Subcutaneous abdominal adipose tissue (tissue), 5 donors: ENCODE measurements at regions not wholly inside any gene's neighbourhood (a gene's known extent, or its start where the extent isn't known, plus 50 kb on each side); places are given as distances from the start of the nearest gene placed in this dataset.

Experiments used
- H3K27ac ChIP-seq: one replicate; pipeline ENCODE4 v1.7.0; 2013; ENCODE audit warnings: low read depth, mild to moderate bottlenecking, inconsistent platforms, low read length, moderate library complexity
- H3K27me3 ChIP-seq, 5 donors: one replicate each; pipeline ENCODE4 v1.7.0; 2013; ENCODE audit warnings: low read length in 5 of 5, inconsistent platforms in 1 of 5; ENCODE audit not compliant: control insufficient read depth in 5 of 5, insufficient read depth in 4 of 5
- H3K36me3 ChIP-seq, 5 donors: one replicate each; pipeline ENCODE4 v1.7.0; 2013; ENCODE audit warnings: low read length in 5 of 5; ENCODE audit not compliant: control insufficient read depth in 5 of 5, insufficient read depth in 5 of 5
- H3K4me1 ChIP-seq, 5 donors: one replicate each; pipeline ENCODE4 v1.7.0; 2013; ENCODE audit warnings: low read length in 5 of 5, mild to moderate bottlenecking in 3 of 5, moderate library complexity in 1 of 5; ENCODE audit not compliant: control insufficient read depth in 5 of 5, insufficient read depth in 5 of 5
- H3K4me3 ChIP-seq, 5 donors: one replicate each; pipeline ENCODE4 v1.7.0; 2013; ENCODE audit warnings: low read length in 5 of 5, low read depth in 1 of 5
- H3K9ac ChIP-seq, 5 donors: one replicate each; pipeline ENCODE4 v1.7.0; 2013; ENCODE audit warnings: low read length in 5 of 5, mild to moderate bottlenecking in 4 of 5, moderate library complexity in 3 of 5
- H3K9me3 ChIP-seq, 5 donors: one replicate each; pipeline ENCODE4 v1.7.0; 2013; ENCODE audit warnings: low read length in 5 of 5; ENCODE audit not compliant: control insufficient read depth in 5 of 5
- donor health status: healthy.
- donor health status: healthy.
- donor health status: healthy.
- donor health status: healthy.
- donor health status: healthy.

GRCh38 chr1:221636096-221636495, 105.8 kb downstream of the DUSP10 start:
- H3K4me3 ChIP-seq = no peak overlapping the region
- H3K9me3 ChIP-seq = no peaks in the 10 kb centered on the region
- no peak overlapping the region for H3K9ac ChIP-seq
- H3K36me3 ChIP-seq = no peaks in the 10 kb centered on the region
- no peaks in the 10 kb centered on the region for H3K27me3 ChIP-seq
- no peak overlapping the region for H3K27ac ChIP-seq
- H3K4me1 ChIP-seq = peaks cover 0 to 7% (median 4%) of the 10 kb centered on the region in 5 donors

GRCh38 chr1:221636967-221637366, 104.9 kb downstream of the DUSP10 start:
- H3K9ac ChIP-seq = no peak overlapping the region
- H3K9me3 ChIP-seq = no peaks in the 10 kb centered on the region
- H3K27me3 ChIP-seq = no peaks in the 10 kb centered on the region
- H3K36me3 ChIP-seq = no peaks in the 10 kb centered on the region
- H3K27ac ChIP-seq = no peak overlapping the region
- H3K4me3 ChIP-seq = no peak overlapping the region
- H3K4me1 ChIP-seq = peaks cover 0 to 7% (median 4%) of the 10 kb centered on the region in 5 donors

- H3K27ac ChIP-seq = no peak overlapping the region
- no peaks in the 10 kb centered on the region for H3K9me3 ChIP-seq
- peaks cover 0 to 7% (median 4%) of the 10 kb centered on the region in 5 donors for H3K4me1 ChIP-seq
- H3K36me3 ChIP-seq = no peaks in the 10 kb centered on the region
- H3K27me3 ChIP-seq = no peaks in the 10 kb centered on the region
- no peak overlapping the region for H3K9ac ChIP-seq
- H3K4me3 ChIP-seq = no peak overlapping the region
Measured at GRCh38 chr1:221637641-221638041, 104.2 kb downstream of the DUSP10 start.

- H3K36me3 ChIP-seq = no peaks in the 10 kb centered on the region
- peaks cover 0 to 7% (median 4%) of the 10 kb centered on the region in 5 donors for H3K4me1 ChIP-seq
- H3K9ac ChIP-seq = no peak overlapping the region
- no peaks in the 10 kb centered on the region for H3K27me3 ChIP-seq
- H3K9me3 ChIP-seq = no peaks in the 10 kb centered on the region
- no peak overlapping the region for H3K27ac ChIP-seq
- no peak overlapping the region for H3K4me3 ChIP-seq
Measured at GRCh38 chr1:221638595-221638994, 103.3 kb downstream of the DUSP10 start.

- Histone ChIP-seq H3K36me3 (no peaks in the 10 kb centered on the region), H3K27ac (no peak overlapping the region), H3K9me3 (no peaks in the 10 kb centered on the region), H3K4me1 (peaks cover 0 to 10% (median 4%) of the 10 kb centered on the region in 5 donors), H3K27me3 (no peaks in the 10 kb centered on the region), H3K4me3 (no peak overlapping the region), H3K9ac (no peak overlapping the region)
Measured at GRCh38 chr1:221641811-221642210, 100.1 kb downstream of the DUSP10 start.

GRCh38 chr1:221643404-221644144, 98.3 kb downstream of the DUSP10 start:
- no peak overlapping the region for H3K27ac ChIP-seq

GRCh38 chr1:221644145-221644448, 97.8 kb downstream of the DUSP10 start:
- Histone ChIP-seq H3K27me3 (no peaks in the 10 kb centered on the region), H3K27ac (no peak overlapping the region), H3K9ac (no peak overlapping the region), H3K9me3 (no peaks in the 10 kb centered on the region), H3K36me3 (no peaks in the 10 kb centered on the region), H3K4me3 (no peak overlapping the region), H3K4me1 (peaks cover 0 to 4% (median 0%) of the 10 kb centered on the region in 5 donors)

More at GRCh38 chr1:221643404-221644144, 98.3 kb downstream of the DUSP10 start:
- Histone ChIP-seq H3K4me1 (peaks cover 0 to 4% (median 0%) of the 10 kb centered on the region in 5 donors), H3K27me3 (no peaks in the 10 kb centered on the region), H3K9ac (no peak overlapping the region), H3K9me3 (no peaks in the 10 kb centered on the region), H3K36me3 (no peaks in the 10 kb centered on the region), H3K4me3 (no peak overlapping the region)

- peaks cover 0 to 4% (median 0%) of the 10 kb centered on the region in 5 donors for H3K4me1 ChIP-seq
- H3K4me3 ChIP-seq = no peak overlapping the region
- no peak overlapping the region for H3K27ac ChIP-seq
- no peaks in the 10 kb centered on the region for H3K27me3 ChIP-seq
- H3K9ac ChIP-seq = no peak overlapping the region
- no peaks in the 10 kb centered on the region for H3K36me3 ChIP-seq
- no peaks in the 10 kb centered on the region for H3K9me3 ChIP-seq
Measured at GRCh38 chr1:221644663-221645258, 97.1 kb downstream of the DUSP10 start.

GRCh38 chr1:221648201-221648600, 93.7 kb downstream of the DUSP10 start:
- H3K9ac ChIP-seq = no peak overlapping the region
- H3K36me3 ChIP-seq = no peaks in the 10 kb centered on the region
- peaks cover 0 to 4% (median 0%) of the 10 kb centered on the region in 5 donors for H3K4me1 ChIP-seq
- H3K4me3 ChIP-seq = no peak overlapping the region
- no peaks in the 10 kb centered on the region for H3K27me3 ChIP-seq
- H3K27ac ChIP-seq = no peak overlapping the region
- H3K9me3 ChIP-seq = no peaks in the 10 kb centered on the region
